8988T (cell line): ENCODE measurements at regions not wholly inside any gene's neighbourhood (a gene's known extent, or its start where the extent isn't known, plus 50 kb on each side); places are given as distances from the start of the nearest gene placed in this dataset.

Experiments
- DNase-seq: peaks from one replicate; pipeline ENCODE4 v3.0.0; 2011

GRCh38 chr14:42855085-42855484 is 1248.4 kb downstream of the LRFN5 start:
- no peak for DNase-seq

- no peak for DNase-seq
These were observed 1247.4 kb downstream of the LRFN5 start for GRCh38 chr14:42854061-42854460.

GRCh38 chr14:42848652-42849051 is 1242.0 kb downstream of the LRFN5 start:
- no peak for DNase-seq

GRCh38 chr14:42814817-42815216 is 1208.1 kb downstream of the LRFN5 start:
- no peak for DNase-seq

GRCh38 chr14:42806909-42807315 is 1200.2 kb downstream of the LRFN5 start:
- no peak for DNase-seq

GRCh38 chr14:42804141-42804540 is 1197.5 kb downstream of the LRFN5 start:
- DNase-seq = no peak

GRCh38 chr14:42802346-42802745 is 1195.7 kb downstream of the LRFN5 start:
- no peak for DNase-seq

GRCh38 chr14:42792166-42792565 is 1185.5 kb downstream of the LRFN5 start:
- DNase-seq = no peak

- no peak for DNase-seq
These were observed 1176.1 kb downstream of the LRFN5 start for GRCh38 chr14:42782754-42783153.

GRCh38 chr14:42778984-42779383 is 1172.3 kb downstream of the LRFN5 start:
- no peak for DNase-seq

- DNase-seq = no peak
These were observed 1144.1 kb downstream of the LRFN5 start for GRCh38 chr14:42750771-42751170.

- DNase-seq = no peak
These were observed 1135.4 kb downstream of the LRFN5 start for GRCh38 chr14:42742084-42742483.

GRCh38 chr14:42736408-42736807 is 1129.7 kb downstream of the LRFN5 start:
- no peak for DNase-seq

GRCh38 chr14:42734041-42734440 is 1127.4 kb downstream of the LRFN5 start:
- no peak for DNase-seq

GRCh38 chr14:42732005-42732404 is 1125.3 kb downstream of the LRFN5 start:
- DNase-seq = no peak

- DNase-seq = no peak
These were observed 1124.8 kb downstream of the LRFN5 start for GRCh38 chr14:42731480-42731879.

GRCh38 chr14:42729681-42730080 is 1123.0 kb downstream of the LRFN5 start:
- DNase-seq = no peak

- DNase-seq = no peak
These were observed 1112.7 kb downstream of the LRFN5 start for GRCh38 chr14:42719391-42719790.

- DNase-seq = no peak
These were observed 1108.6 kb downstream of the LRFN5 start for GRCh38 chr14:42715316-42715715.

GRCh38 chr14:42710071-42710470 is 1103.4 kb downstream of the LRFN5 start:
- no peak for DNase-seq

GRCh38 chr14:42703501-42703900 is 1096.8 kb downstream of the LRFN5 start:
- DNase-seq = no peak

GRCh38 chr14:42687421-42687820 is 1080.7 kb downstream of the LRFN5 start:
- DNase-seq = no peak

- DNase-seq = no peak
These were observed 1077.0 kb downstream of the LRFN5 start for GRCh38 chr14:42683707-42684106.

- DNase-seq = no peak
These were observed 1070.0 kb downstream of the LRFN5 start for GRCh38 chr14:42676636-42677035.

- DNase-seq = no peak
These were observed 1067.3 kb downstream of the LRFN5 start for GRCh38 chr14:42673963-42674362.

- DNase-seq = no peak
These were observed 1065.0 kb downstream of the LRFN5 start for GRCh38 chr14:42671636-42672035.
